ENCODE measurements at regions not wholly inside any gene's neighbourhood (a gene's known extent, or its start where the extent isn't known, plus 50 kb on each side); places are given as distances from the start of the nearest gene placed in this dataset.

DNA sequence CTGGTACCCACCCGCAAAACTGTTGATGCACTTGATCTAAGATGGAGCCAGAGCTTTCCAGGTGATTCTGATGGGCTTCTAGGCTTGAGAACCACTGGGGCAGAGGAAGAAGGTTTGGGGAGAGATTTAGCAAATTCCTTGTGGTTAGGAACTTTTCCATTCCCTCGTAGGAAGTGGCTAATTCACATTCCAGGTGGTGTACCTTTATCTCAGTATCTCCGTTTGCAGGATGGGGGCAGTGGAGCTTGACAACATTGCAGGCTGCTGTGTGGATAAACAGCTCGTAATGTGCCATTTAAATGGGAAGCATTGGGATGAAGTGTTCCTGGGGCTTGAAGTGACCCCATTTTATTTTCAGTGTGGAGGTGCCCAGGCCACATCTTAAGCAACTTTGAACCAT is 172.9 kb upstream of the IL12B start:
- Mint-ChIP-seq H3K36me3 (no peaks in the 10 kb centered on the region), H3K27ac (no peak overlapping the region), H3K4me3 (no peak overlapping the region), H3K27me3 (peaks cover 8% of the 10 kb centered on the region), H3K9me3 (peaks cover 0 to 3% (median 0%) of the 10 kb centered on the region in 7 donors), H3K4me1 (no peaks in the 10 kb centered on the region)
- Histone ChIP-seq H3K4me3 (ENCODE audit: low read depth, low read length) (no peak overlapping the region), H3K27ac (ENCODE audit: insufficient read depth, low read length, poor library complexity, severe bottlenecking) (no peak overlapping the region), H3K27me3 (ENCODE audit: control insufficient read depth, insufficient read depth, low read length) (no peaks in the 10 kb centered on the region), H3K4me1 (ENCODE audit: control insufficient read depth, insufficient read depth, low read length, poor library complexity, severe bottlenecking) (no peaks in the 10 kb centered on the region), H3K9me3 (ENCODE audit: control insufficient read depth in 2 of 2, low read length in 2 of 2) (no peaks in the 10 kb centered on the region), H3K36me3 (ENCODE audit: control insufficient read depth, insufficient read depth, low read length) (no peaks in the 10 kb centered on the region)
- DNase-seq: no peak
- ATAC-seq (ENCODE audit: low read depth in 2 of 2): no peak

GRCh38 chr5:159504106-159504856 is 174.0 kb upstream of the IL12B start:
- Mint-ChIP-seq H3K27me3 (peaks cover 8% of the 10 kb centered on the region), H3K4me1 (no peaks in the 10 kb centered on the region), H3K4me3 (no peak overlapping the region), H3K36me3 (no peaks in the 10 kb centered on the region), H3K9me3 (peaks cover 0 to 3% (median 0%) of the 10 kb centered on the region in 7 donors), H3K27ac (no peak overlapping the region)
- DNase-seq: no peak
- H3K4me1 ChIP-seq (ENCODE audit: control insufficient read depth, insufficient read depth, low read length, poor library complexity, severe bottlenecking): no peaks in the 10 kb centered on the region
- H3K9me3 ChIP-seq (ENCODE audit: control insufficient read depth in 2 of 2, low read length in 2 of 2): no peaks in the 10 kb centered on the region
- ATAC-seq (ENCODE audit: low read depth in 2 of 2): no peak
- H3K36me3 ChIP-seq (ENCODE audit: control insufficient read depth, insufficient read depth, low read length): no peaks in the 10 kb centered on the region
- no peaks in the 10 kb centered on the region for H3K27me3 ChIP-seq (ENCODE audit: control insufficient read depth, insufficient read depth, low read length)
- H3K27ac ChIP-seq (ENCODE audit: insufficient read depth, low read length, poor library complexity, severe bottlenecking): no peak overlapping the region
- H3K4me3 ChIP-seq (ENCODE audit: low read depth, low read length): no peak overlapping the region

DNA sequence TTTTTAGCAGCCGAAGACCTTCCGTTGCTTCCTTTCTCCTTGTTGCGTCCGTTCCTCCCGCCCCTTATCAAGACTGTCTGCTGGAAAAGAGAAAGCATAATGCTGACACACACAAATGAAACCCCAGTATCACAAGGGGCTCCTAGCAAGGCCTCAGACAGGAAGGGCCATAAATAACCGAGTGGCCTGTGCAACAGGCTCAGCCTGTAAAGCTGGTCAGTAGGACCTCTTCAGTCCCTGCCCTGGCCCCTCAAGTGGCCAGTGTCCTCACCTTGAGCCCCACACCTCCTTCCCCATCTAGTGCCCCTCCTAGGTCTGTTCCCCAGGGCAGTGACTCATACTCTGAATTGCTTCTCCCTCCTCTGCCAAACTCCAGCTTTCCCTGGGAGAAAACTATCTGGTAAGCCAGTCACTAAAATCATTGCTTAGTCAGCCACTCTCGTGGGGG is 174.6 kb upstream of the IL12B start:
- peaks cover 0 to 3% (median 0%) of the 10 kb centered on the region in 7 donors for H3K9me3 Mint-ChIP-seq
- H3K4me3 ChIP-seq (ENCODE audit: low read depth, low read length): no peak overlapping the region
- no peak for DNase-seq
- no peak overlapping the region for H3K27ac ChIP-seq (ENCODE audit: insufficient read depth, low read length, poor library complexity, severe bottlenecking)
- no peaks in the 10 kb centered on the region for H3K4me1 Mint-ChIP-seq
- H3K36me3 ChIP-seq (ENCODE audit: control insufficient read depth, insufficient read depth, low read length): no peaks in the 10 kb centered on the region
- H3K36me3 Mint-ChIP-seq: no peaks in the 10 kb centered on the region
- H3K4me1 ChIP-seq (ENCODE audit: control insufficient read depth, insufficient read depth, low read length, poor library complexity, severe bottlenecking): no peaks in the 10 kb centered on the region
- H3K9me3 ChIP-seq (ENCODE audit: control insufficient read depth in 2 of 2, low read length in 2 of 2): no peaks in the 10 kb centered on the region
- no peaks in the 10 kb centered on the region for H3K27me3 ChIP-seq (ENCODE audit: control insufficient read depth, insufficient read depth, low read length)
- H3K27me3 Mint-ChIP-seq: peaks cover 8% of the 10 kb centered on the region
- no peak overlapping the region for H3K4me3 Mint-ChIP-seq
- H3K27ac Mint-ChIP-seq: peak overlapping the region in 1 of 3 donors; percentile 3
- ATAC-seq (ENCODE audit: low read depth in 2 of 2): no peak

GRCh38 chr5:159507055-159507454 is 176.8 kb upstream of the IL12B start:
- no peaks in the 10 kb centered on the region for H3K27me3 ChIP-seq (ENCODE audit: control insufficient read depth, insufficient read depth, low read length)
- DNase-seq: no peak
- peaks cover 12% of the 10 kb centered on the region for H3K27me3 Mint-ChIP-seq
- no peak overlapping the region for H3K4me3 Mint-ChIP-seq
- no peaks in the 10 kb centered on the region for H3K9me3 ChIP-seq (ENCODE audit: control insufficient read depth in 2 of 2, low read length in 2 of 2)
- H3K27ac ChIP-seq (ENCODE audit: insufficient read depth, low read length, poor library complexity, severe bottlenecking): no peak overlapping the region
- H3K36me3 ChIP-seq (ENCODE audit: control insufficient read depth, insufficient read depth, low read length): no peaks in the 10 kb centered on the region
- H3K4me1 ChIP-seq (ENCODE audit: control insufficient read depth, insufficient read depth, low read length, poor library complexity, severe bottlenecking): no peaks in the 10 kb centered on the region
- H3K9me3 Mint-ChIP-seq: peaks cover 0 to 2% (median 0%) of the 10 kb centered on the region in 7 donors
- H3K27ac Mint-ChIP-seq: no peak overlapping the region
- no peaks in the 10 kb centered on the region for H3K4me1 Mint-ChIP-seq
- H3K36me3 Mint-ChIP-seq: no peaks in the 10 kb centered on the region
- no peak overlapping the region for H3K4me3 ChIP-seq (ENCODE audit: low read depth, low read length)
- ATAC-seq (ENCODE audit: low read depth in 2 of 2): no peak

DNA sequence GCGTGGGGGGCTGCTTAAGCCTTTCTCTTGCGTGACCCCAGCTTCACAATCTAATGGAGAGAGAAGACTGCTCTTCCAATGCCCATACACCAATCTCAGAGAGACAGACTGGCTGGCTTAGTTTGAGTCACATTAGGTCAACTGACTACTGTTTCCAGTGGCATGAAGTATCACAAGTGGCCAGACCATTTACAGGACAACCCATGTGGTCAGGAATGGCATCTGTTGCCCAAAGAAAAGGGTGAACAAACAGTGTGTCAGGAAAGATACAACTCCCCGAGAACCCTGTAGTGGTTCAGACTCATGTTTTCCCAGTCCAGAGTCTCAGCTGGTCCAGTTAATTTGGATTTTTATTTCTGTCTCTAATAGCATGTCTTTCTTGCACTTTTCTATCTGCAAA is 177.4 kb upstream of the IL12B start:
- Histone ChIP-seq H3K4me3 (ENCODE audit: low read depth, low read length) (no peak overlapping the region), H3K4me1 (ENCODE audit: control insufficient read depth, insufficient read depth, low read length, poor library complexity, severe bottlenecking) (no peaks in the 10 kb centered on the region), H3K27ac (ENCODE audit: insufficient read depth, low read length, poor library complexity, severe bottlenecking) (no peak overlapping the region), H3K36me3 (ENCODE audit: control insufficient read depth, insufficient read depth, low read length) (no peaks in the 10 kb centered on the region), H3K9me3 (ENCODE audit: control insufficient read depth in 2 of 2, low read length in 2 of 2) (no peaks in the 10 kb centered on the region), H3K27me3 (ENCODE audit: control insufficient read depth, insufficient read depth, low read length) (peaks cover 1% of the 10 kb centered on the region)
- Mint-ChIP-seq H3K36me3 (no peaks in the 10 kb centered on the region), H3K27me3 (peaks cover 12% of the 10 kb centered on the region), H3K9me3 (peaks cover 0 to 2% (median 0%) of the 10 kb centered on the region in 7 donors), H3K4me3 (no peak overlapping the region), H3K4me1 (no peaks in the 10 kb centered on the region), H3K27ac (no peak overlapping the region)
- DNase-seq (no peak), ATAC-seq (ENCODE audit: low read depth in 2 of 2) (no peak)

- ATAC-seq (ENCODE audit: low read depth in 2 of 2) (no peak), DNase-seq (no peak)
- Mint-ChIP-seq H3K4me3 (no peak overlapping the region), H3K9me3 (peaks cover 0 to 2% (median 0%) of the 10 kb centered on the region in 7 donors), H3K4me1 (no peaks in the 10 kb centered on the region), H3K36me3 (no peaks in the 10 kb centered on the region), H3K27me3 (peaks cover 12% of the 10 kb centered on the region), H3K27ac (no peak overlapping the region)
- Histone ChIP-seq H3K27me3 (ENCODE audit: control insufficient read depth, insufficient read depth, low read length) (peaks cover 1% of the 10 kb centered on the region), H3K4me1 (ENCODE audit: control insufficient read depth, insufficient read depth, low read length, poor library complexity, severe bottlenecking) (no peaks in the 10 kb centered on the region), H3K27ac (ENCODE audit: insufficient read depth, low read length, poor library complexity, severe bottlenecking) (no peak overlapping the region), H3K4me3 (ENCODE audit: low read depth, low read length) (no peak overlapping the region), H3K9me3 (ENCODE audit: control insufficient read depth in 2 of 2, low read length in 2 of 2) (no peaks in the 10 kb centered on the region), H3K36me3 (ENCODE audit: control insufficient read depth, insufficient read depth, low read length) (no peaks in the 10 kb centered on the region)
These were observed 178.1 kb upstream of the IL12B start for GRCh38 chr5:159508344-159508743.

DNA sequence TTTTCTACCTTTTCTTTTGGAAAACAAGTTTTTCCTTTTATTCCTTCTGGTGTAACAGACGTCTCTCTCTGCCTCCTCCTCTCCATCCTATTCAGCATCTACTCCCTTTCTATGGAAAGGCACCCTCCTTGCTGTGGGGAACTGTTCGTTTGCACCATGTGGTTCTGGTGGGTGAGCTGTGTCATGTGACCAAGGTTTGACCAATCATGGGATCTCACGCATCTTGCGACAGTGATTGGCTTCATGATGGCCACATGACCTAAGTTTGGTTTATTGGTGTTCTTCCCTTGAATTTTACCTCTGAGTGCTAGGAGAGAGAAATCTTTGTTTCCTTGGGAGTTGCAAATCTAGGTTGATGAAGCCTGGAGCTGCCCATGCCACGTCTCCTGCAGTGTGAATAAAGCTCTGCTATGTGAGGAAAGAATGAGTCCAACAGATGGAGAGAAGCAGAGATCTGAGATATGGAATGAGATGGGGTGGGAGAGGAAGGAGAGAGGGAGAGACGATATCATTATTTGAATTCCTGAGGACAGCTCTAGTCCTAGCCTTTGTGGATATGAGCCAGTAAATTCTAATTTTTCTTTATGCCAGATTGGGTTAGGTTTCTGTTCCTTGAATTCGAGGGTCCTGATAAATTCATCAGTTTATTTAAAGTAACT is 178.8 kb upstream of the IL12B start:
- H3K4me3 ChIP-seq (ENCODE audit: low read depth, low read length): no peak overlapping the region
- H3K36me3 ChIP-seq (ENCODE audit: control insufficient read depth, insufficient read depth, low read length): no peaks in the 10 kb centered on the region
- no peaks in the 10 kb centered on the region for H3K4me1 ChIP-seq (ENCODE audit: control insufficient read depth, insufficient read depth, low read length, poor library complexity, severe bottlenecking)
- no peak for ATAC-seq (ENCODE audit: low read depth in 2 of 2)
- no peak for DNase-seq
- H3K27me3 Mint-ChIP-seq: peaks cover 12% of the 10 kb centered on the region
- no peaks in the 10 kb centered on the region for H3K9me3 ChIP-seq (ENCODE audit: control insufficient read depth in 2 of 2, low read length in 2 of 2)
- H3K4me1 Mint-ChIP-seq: no peaks in the 10 kb centered on the region
- no peaks in the 10 kb centered on the region for H3K36me3 Mint-ChIP-seq
- H3K27me3 ChIP-seq (ENCODE audit: control insufficient read depth, insufficient read depth, low read length): peaks cover 1% of the 10 kb centered on the region
- H3K4me3 Mint-ChIP-seq: no peak overlapping the region
- H3K27ac ChIP-seq (ENCODE audit: insufficient read depth, low read length, poor library complexity, severe bottlenecking): no peak overlapping the region
- H3K9me3 Mint-ChIP-seq: no peaks in the 10 kb centered on the region
- H3K27ac Mint-ChIP-seq: no peak overlapping the region

- H3K27ac ChIP-seq (ENCODE audit: insufficient read depth, low read length, poor library complexity, severe bottlenecking): no peak overlapping the region
- DNase-seq: no peak
- no peaks in the 10 kb centered on the region for H3K9me3 Mint-ChIP-seq
- H3K36me3 Mint-ChIP-seq: no peaks in the 10 kb centered on the region
- H3K9me3 ChIP-seq (ENCODE audit: control insufficient read depth in 2 of 2, low read length in 2 of 2): no peaks in the 10 kb centered on the region
- no peak overlapping the region for H3K4me3 ChIP-seq (ENCODE audit: low read depth, low read length)
- no peaks in the 10 kb centered on the region for H3K4me1 ChIP-seq (ENCODE audit: control insufficient read depth, insufficient read depth, low read length, poor library complexity, severe bottlenecking)
- no peaks in the 10 kb centered on the region for H3K36me3 ChIP-seq (ENCODE audit: control insufficient read depth, insufficient read depth, low read length)
- H3K4me1 Mint-ChIP-seq: peaks cover 0 to 2% (median 0%) of the 10 kb centered on the region in 4 donors
- peaks cover 1% of the 10 kb centered on the region for H3K27me3 ChIP-seq (ENCODE audit: control insufficient read depth, insufficient read depth, low read length)
- no peak for ATAC-seq (ENCODE audit: low read depth in 2 of 2)
- no peak overlapping the region for H3K27ac Mint-ChIP-seq
- H3K27me3 Mint-ChIP-seq: peaks cover 12% of the 10 kb centered on the region
- no peak overlapping the region for H3K4me3 Mint-ChIP-seq
These were observed 180.0 kb upstream of the IL12B start for GRCh38 chr5:159510282-159510681.

Measured in CD4-positive, CD25-positive, alpha-beta regulatory T cell (primary cell).